Epithelial cell of esophagus (primary cell): ENCODE measurements at regions not wholly inside any gene's neighbourhood (a gene's known extent, or its start where the extent isn't known, plus 50 kb on each side); places are given as distances from the start of the nearest gene placed in this dataset.

Experiments used
- DNase-seq: peaks from one replicate; pipeline ENCODE4 v3.0.0; 2010; ENCODE audit warnings: low read depth
- H3K4me3 ChIP-seq: 2 replicates; pipeline ENCODE4 v1.5.1; 2011; ENCODE audit warnings: mild to moderate bottlenecking, low read length, control low read depth
- CTCF ChIP-seq: IDR thresholded peaks from 2 replicates; pipeline ENCODE4 v1.5.1; 2011; ENCODE audit warnings: low read depth, mild to moderate bottlenecking, low read length, control low read depth, inconsistent platforms; ENCODE audit not compliant: insufficient read depth; ENCODE audit errors: missing control alignments

GRCh38 chr1:58356402-58356801 is 190.1 kb downstream of the OMA1 start:
- DNase-seq: no peak
- H3K4me3 ChIP-seq: no peak overlapping the region
- no peak for TF ChIP-seq CTCF

- no peak for TF ChIP-seq CTCF
- no peak for DNase-seq
- no peak overlapping the region for H3K4me3 ChIP-seq
These were observed 193.4 kb downstream of the OMA1 start for GRCh38 chr1:58353168-58353567.

- no peak for TF ChIP-seq CTCF
- H3K4me3 ChIP-seq: no peak overlapping the region
- no peak for DNase-seq
These were observed 193.9 kb downstream of the OMA1 start for GRCh38 chr1:58352476-58353092.

- no peak for DNase-seq
- no peak overlapping the region for H3K4me3 ChIP-seq
These were observed 200.5 kb downstream of the OMA1 start for GRCh38 chr1:58346036-58346355.

GRCh38 chr1:58345215-58346035 is 201.1 kb downstream of the OMA1 start:
- H3K4me3 ChIP-seq: no peak overlapping the region
- TF ChIP-seq CTCF: no peak
- no peak for DNase-seq

More at GRCh38 chr1:58346036-58346355, 200.5 kb downstream of the OMA1 start:
- TF ChIP-seq CTCF: no peak

- TF ChIP-seq CTCF: no peak
- no peak for DNase-seq
- no peak overlapping the region for H3K4me3 ChIP-seq
These were observed 206.3 kb downstream of the OMA1 start for GRCh38 chr1:58340185-58340584.

- DNase-seq: no peak
- TF ChIP-seq CTCF: no peak
- H3K4me3 ChIP-seq: no peak overlapping the region
These were observed 208.4 kb downstream of the OMA1 start for GRCh38 chr1:58338081-58338480.
